HG02973 (cell line): ENCODE measurements at regions not wholly inside any gene's neighbourhood (a gene's known extent, or its start where the extent isn't known, plus 50 kb on each side); places are given as distances from the start of the nearest gene placed in this dataset.

Experiments used
- ATAC-seq: cut with Tn5 transposase; IDR thresholded peaks from one replicate; pipeline ENCODE4 v1.9.1; 2021; ENCODE audit warnings: moderate library complexity; ENCODE audit not compliant: unreplicated experiment

DNA sequence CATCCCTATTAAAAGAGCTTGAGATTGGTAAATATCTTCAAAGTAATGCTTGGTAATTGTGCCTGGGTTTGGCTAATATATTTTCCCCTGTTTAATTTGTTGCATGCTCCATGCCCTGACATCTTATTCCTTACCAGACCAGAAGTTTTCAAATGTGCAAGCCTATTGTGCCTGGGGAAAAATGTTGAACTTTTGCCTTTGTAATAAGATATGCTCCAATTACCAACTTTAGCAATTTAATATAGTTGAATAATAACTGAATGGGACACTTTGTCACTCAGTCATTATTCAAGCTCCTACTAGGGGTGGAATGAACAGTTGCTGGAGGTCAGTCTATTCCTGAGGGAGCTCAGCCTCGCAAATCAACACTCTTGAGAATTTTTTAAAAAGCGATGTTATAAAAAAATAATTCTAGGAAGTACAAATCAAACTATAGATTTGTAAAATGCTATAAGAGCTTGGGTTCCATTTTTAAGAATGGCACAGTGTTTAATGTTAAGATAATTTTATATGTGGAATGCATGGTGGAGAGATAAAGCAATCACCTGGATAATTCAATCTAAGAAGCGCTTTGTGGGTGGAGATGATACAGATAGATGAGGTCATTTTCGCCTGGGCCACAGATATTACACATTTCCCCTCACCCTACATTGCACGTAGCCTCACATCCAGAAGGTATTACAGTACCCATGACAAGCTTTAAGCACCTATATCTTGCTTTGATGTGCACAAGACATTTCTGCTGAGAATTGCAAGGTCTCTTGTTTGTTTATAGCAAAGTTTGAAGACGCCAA, 231.8 kb downstream of the PIK3R1 start:
- ATAC-seq: no peak

DNA sequence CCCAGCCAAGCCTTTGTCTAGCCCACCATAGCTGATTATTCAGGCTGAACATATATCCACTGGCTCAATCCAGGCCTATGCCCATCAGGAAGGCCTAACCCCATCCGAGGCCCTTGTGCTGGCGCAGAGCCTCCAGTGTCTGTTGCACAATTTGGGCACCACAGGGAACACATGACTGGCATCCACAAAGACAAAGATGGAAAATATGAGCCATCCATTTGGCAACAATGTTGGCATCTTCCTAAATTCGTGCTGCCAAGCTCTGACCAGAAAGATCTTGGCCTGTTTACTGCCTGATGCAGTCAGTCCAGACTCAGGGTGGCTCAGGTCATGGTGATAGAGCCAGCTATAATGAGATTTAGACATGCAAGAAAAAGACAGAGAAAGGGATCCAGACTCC, 233.8 kb downstream of the PIK3R1 start:
- ATAC-seq: no peak

DNA sequence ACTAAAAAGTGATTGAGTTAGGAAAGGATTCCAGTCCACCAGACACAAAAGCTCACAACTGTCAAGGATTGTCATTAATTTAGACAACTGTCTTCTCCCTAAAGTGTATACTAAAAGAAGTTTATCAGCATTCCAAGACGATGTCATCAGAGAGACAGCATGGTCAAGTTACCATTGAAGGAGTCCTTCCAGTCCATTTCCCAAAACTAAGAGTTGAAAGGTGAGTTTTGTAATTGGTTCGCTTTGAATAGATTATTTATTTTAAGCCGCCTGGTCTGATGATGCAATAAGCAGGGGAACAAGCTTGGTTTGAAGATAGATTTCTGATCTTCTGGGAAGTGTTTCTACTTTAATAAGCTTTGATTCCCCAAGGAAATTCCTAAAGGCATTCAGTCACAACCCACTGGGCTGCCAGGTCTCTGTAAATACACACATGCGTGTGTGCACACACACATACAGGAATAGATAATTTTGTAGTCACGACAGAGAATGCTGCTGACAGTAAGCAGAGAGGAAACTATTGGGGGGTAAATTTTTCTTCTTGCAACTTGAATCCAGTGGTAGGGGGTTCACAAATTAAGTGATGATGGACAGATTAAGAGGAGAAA, 234.8 kb downstream of the PIK3R1 start:
- no peak for ATAC-seq

DNA sequence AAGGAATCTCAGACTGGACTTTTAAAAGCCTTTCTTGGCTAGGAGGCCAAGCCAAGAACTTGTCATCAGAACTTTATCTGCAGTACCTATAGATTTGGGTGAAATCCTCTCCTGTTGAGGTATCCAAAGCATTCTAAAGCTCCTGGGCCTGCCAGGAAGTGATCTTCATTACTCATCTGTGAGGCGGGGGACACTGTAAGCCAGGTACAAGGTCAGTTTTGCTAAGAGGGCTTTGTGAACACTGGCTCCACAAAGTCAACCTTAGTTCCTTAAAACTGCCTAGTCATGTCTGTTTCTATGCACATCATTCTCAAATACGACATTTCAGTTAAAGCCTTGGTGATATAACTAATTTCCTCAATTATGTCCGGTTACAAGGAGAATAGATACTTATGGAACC, 236.7 kb downstream of the PIK3R1 start:
- ATAC-seq: no peak

DNA sequence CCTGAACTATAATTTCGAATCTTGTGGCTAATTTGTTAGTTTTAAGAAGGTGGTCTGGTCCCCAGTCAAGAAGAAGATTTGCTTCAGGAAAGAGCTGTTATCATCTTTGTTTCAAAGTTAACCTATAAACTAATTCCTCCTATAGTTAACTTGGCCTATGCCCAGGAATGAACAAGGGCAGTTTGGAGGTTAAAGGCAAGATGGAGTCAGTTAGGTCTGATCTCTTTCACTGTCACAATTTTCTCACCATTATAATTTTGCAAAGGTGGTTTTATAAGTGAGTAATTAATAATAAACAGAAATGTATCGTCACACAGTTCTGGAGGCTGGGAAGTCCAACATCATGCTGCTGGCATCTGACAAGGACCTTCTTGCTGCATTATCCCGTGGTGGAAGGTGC, 238.6 kb downstream of the PIK3R1 start:
- no peak for ATAC-seq

DNA sequence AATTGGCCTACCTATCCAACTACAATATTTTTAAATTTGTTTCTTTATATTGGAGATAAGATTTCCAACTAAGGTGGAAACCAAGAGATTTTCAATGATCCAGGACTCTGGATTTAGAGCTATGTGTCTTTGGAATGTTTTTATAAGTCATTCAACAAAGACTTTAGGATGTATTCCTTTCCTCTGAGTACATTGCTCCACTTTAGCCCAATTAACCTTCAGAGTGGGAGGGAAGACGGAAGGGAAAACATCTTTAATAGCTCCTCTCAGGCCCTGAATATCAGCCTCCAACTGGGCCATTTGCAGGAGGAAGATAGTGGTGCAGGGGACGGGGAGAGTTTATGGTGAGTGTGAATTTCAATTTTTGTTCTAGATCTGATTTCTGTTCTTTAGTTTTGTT, 239.2 kb downstream of the PIK3R1 start:
- ATAC-seq: no peak

DNA sequence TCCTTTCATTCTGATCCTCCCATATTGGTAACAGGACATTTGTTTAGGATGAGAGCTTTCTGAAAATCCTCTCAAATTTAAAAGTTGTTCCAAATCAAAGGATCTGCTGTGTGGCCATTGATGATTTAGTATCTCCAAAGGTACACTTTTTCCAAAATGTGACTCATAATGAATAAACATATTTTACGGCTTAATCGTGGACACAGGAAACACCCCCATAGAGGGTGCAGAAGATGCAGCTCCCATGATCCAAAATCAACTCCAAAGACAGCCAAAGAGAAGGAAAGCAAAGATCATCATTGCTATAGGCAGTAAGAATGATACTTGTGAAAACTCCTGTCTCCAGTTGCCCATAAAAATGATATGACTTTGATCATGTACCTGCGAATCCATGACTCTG, 239.7 kb downstream of the PIK3R1 start:
- no peak for ATAC-seq

DNA sequence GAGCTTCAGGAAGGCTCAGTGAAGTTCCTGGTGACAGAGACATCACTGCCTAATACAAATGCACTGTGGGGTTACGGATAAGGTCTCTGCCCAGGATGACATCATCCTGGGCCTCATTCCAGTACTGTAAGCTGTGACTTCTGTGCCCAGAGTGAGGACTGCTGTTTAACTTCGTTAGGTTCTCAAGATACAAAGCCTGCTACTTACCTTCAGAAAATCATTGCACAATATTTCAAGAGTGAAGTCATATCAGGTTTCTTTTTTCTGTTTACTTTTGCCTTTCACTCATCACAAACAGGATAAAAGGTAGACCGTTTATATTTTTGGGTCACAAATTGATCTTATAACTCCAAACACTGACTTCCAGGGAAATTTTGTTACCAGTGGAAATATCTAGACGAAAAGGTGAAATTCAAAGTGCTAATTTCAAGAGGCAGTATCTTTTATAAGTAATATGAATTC, 241.2 kb downstream of the PIK3R1 start:
- ATAC-seq: no peak

DNA sequence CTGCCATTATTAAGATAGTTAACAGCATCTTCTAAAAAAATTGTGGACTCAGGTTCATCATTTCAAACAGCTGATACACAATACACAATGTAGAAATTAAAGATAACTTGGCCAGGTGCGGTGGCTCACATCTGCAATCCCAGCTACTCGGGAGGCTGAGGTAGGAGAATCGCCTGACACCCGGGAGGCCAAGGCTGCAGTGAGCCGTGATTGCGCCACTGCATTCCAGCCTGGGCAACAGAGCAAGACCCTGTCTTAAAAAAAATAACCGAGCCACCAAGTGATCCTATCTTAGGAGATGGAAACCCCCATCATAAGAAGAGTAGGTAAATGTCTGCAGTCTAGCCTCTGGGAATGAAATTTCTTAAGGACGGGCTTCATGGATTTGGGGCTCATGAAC, 241.7 kb downstream of the PIK3R1 start:
- no peak for ATAC-seq

DNA sequence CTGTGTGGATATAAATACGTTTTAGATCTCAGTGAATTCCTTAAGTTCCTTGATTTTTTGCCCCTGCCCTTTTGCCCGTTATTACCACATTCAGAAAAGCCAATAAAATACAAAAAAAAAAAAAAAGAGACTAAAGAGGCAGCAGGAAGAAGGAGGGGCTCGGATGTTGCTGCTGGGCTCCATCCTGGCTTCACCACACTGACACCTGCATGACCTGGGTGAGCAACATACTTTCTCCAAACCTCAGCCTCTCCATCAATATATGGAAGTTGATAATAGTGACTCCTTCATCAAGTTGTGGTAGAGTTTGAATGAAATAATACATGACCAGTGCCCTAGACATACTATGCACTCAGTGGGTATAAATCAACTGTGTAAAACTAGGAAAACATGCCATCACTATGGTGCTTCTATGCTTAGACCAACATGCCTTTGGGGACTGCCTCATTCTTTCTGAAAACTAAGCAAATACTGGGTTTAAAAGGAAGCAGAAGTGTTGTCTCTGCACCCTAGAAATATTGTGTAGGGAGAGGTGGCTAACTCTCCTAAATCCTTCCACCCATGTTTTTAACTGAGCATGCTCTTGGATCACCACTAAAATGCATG, 243.0 kb downstream of the PIK3R1 start:
- no peak for ATAC-seq

DNA sequence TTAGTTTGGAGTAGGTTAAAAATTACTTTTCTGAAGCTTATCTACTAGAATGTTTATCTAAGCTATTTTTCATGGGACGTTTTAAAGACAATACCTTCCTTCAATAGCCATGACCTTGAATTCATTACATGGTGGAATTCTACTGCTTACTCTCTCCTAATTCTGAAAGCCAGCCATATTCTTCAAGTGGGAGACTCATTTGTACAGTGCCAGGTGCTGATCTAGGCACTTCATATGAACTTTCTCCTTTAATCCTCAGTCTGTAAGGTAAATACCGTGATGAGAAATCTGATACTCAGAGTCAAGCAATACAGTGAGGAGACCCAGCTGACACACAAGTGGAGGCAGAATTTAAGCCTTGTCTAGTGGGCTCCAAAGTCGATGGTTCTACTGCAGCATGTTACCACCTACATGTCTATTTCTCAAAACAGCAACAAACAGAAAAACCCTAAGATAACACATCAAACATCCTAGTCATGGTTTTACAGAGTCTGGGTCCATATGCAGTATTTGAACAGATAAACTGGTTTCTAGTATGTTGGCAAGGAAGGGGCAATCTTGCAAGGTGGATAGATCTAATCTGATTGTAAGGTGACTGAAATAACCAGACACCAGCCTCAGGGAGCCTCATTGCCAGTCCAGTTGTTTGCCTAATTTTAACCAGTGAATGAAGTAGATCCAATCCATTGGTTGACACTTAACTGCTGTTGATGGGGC, 243.7 kb downstream of the PIK3R1 start:
- no peak for ATAC-seq

DNA sequence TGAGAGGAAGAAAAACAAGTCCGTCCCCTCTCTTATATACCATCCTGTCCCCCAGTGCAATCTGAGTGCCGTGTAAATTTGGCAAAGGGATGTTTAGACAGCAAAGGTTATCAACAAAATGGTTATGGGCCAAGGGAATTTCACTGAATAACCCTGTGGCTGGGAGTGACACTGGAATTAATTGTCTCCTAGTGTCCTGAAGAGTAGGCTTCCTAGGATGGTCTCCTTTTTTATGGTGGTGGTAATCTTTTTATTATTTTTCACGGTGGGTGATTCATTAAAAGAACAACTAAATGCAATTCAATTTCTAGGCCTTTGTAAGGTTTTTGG, 244.2 kb downstream of the PIK3R1 start:
- ATAC-seq: no peak

DNA sequence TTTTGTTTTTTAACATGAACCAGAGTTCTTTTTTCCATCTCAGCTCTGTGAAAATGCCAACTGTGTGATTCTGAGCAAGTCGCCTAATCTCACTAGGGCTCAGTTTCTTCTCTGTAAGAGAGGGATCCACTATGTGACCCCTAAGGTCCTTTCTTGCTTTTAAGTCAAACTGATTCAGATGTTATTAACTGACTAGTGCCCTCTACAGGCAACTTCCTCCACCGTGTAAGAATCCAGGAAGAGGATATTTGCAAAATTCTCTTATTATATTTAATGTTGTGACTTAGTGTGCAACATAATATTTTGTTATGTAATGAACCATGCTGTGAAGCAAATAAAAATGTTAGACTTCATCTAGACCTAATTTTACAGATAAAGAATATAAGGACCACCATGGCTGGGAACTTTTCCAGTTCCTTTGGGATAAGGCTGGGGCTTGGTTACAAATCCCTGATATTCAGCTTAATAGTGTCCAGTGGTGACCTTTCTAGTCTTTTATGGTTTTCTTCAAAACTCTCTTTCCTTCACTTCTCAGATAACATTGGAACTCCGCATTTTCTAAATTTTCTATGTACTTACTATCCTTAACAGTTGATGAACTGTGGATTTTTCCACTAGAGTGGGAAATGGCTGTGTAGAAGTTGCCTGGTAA, 244.7 kb downstream of the PIK3R1 start:
- ATAC-seq: no peak

DNA sequence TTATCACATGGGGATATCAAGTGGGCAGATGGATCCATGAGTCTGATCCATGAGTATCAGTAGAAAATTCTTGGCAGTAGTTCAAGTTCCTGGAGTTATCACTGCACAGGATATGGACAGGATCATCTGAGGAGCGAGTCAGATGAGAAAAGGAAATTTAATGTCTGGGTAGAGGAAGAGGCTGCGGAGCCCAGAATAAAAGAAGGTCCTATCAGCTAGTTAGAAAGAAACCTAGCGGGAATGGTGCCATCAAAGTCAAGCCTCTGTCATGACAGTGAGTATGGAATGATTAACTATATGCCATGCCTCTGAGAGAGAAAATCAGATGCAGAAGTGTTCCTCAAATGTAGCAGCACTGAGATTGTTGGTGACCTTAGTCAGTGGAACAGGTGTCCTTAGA, 248.1 kb downstream of the PIK3R1 start:
- ATAC-seq: no peak

DNA sequence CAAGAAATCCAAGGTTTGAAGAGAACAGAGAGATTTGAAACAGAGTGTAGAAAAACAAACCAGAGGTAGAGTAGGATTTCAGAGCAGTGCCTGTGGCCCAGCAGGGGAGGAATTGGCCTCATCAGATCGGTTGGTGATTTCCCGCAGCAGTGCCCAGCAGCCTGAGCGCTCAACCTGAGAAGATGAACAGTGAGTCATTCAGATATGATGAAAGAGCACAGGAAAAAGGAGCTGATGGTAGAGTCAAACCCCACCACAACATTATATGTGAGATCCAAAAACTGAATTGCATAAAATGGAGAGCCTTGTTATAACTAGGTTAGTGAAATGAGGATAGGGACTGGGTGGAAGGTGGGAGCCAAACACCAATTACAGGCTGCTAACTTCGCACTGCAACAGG, 248.9 kb downstream of the PIK3R1 start:
- ATAC-seq: no peak

DNA sequence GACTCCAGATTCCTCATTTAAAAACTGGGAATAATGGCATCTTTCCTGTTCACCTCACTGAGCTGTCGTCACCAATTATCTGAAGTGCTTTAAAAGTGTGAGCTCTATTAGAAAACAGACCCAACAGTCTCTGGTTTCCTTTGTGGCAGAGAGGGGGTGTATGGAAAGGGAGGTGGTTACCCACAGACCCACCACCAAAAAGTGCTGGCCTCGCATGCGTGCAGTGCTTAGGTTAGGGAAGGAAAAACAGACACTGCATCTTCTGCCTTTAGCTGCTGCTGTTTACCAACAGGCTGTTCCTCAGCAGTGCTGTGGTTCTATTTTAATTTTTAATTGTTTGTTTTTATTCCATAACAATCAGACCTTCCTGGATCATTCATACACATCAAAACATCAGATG, 249.6 kb downstream of the PIK3R1 start:
- no peak for ATAC-seq

DNA sequence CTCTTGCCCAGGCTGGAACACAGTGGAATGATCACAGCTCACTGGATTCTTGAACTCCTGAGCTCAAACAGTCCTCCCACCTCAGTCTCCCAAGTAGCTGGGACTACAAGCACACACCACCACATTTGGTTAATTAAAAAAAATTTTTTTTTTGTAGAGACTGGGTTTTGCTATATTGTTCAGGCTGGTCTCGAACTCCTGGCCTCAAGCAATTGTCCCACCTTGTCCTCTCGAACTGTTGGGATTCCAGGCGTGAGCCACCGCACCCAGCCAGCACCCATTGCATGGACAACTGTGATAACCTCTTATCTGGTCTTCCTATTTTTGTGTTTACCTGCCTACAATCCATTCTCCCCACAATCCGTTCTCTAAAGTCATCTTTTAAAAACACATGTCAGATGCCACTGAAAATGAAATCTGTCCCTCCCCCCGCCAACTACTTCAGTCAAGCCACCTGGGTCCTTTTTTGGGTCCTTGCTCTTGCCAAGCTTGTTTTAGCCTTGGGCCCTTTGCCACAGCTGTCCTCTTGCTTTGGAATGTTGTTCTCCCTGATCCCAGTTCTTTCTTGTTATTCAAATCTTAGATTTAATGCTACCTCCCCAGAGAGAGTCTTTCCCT, 250.5 kb downstream of the PIK3R1 start:
- ATAC-seq: no peak

DNA sequence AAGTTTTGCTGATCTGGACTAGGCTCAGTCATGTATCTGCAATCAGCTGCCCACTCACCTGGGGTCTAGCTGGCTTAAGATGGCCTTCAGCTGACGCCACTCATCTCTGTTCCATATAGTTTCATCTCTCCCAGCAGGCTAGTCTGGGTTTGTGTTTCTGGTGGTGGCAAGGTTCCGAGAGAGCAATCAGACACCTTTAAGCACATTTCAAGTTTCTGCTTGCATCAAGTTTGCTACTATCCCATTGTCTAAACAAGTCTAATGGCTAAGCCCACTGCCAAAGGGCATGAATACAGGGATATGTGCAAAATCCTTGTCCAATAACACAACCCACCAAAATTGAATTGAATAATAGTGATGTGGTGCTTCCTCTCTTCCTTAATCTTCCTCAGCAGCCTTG, 251.7 kb downstream of the PIK3R1 start:
- no peak for ATAC-seq

DNA sequence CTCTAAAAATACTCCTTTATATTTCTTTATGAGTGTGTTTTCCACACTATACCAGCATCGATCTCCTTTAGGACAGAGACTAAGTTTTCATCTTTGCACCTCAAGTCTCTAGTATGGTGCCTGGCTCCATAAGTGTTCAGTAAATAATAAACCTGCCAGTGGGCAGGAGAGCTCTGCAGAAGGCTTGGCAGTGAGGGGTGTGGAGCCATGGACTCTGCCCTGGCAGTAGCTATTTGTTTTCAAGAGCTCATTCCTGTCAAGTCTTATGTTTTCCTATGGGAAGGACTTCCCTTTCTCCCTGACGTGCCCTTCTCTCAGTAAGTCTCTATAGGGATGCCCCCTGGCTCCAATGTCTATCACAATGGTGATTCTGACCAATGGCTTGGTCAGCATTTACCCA, 252.2 kb downstream of the PIK3R1 start:
- no peak for ATAC-seq

DNA sequence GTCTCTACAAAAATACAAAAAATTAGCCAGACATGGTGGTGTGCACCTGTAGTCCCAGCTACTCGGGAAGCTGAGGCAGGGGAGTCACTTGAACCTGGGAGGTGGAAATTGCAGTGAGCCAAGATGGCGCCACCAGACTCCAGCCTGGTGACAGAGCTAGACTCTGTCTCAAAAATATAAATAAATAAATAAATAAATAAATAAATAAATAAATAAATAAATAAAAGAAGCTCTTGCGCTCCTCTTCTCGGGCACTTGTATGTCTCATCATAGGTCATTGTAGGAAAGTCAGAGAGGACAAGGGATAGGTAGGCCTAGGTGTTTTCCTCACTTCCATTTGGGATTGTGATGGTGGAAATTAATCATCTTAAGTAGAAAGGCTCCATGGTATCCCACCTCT, 252.8 kb downstream of the PIK3R1 start:
- ATAC-seq: no peak

DNA sequence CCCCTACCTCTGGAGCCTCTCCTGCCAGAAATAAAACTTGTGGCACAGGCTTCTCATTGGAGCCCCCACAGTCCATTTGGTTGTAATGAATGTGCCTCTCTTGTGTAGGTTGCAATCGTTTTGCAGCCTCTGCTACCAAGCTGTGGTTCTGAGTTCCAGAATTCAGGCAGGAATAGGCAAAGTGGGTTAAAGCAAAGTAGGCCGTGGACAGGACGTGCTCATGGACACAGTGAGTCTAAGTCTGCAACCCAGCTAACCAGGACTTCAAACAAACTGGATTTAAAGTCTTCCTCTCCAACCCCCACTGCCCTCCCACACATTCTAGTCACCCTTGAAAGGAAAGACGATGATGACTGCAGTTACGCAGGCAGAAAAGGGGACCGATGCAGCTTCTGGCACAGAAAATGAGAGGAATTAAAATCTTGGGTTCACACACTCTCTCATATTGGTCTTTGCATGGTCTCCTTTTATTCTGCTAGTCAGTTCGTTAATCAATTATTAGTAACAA, 260.0 kb downstream of the PIK3R1 start:
- no peak for ATAC-seq
